Duodenal mucosa (tissue), 2 donors: ENCODE measurements at regions not wholly inside any gene's neighbourhood (a gene's known extent, or its start where the extent isn't known, plus 50 kb on each side); places are given as distances from the start of the nearest gene placed in this dataset.

Experiments used
- H3K27ac ChIP-seq: one replicate; pipeline ENCODE4 v1.7.0; 2013; ENCODE audit warnings: low read depth, low read length
- H3K27me3 ChIP-seq, 2 donors: one replicate each; pipeline ENCODE4 v1.7.0; 2013; ENCODE audit warnings: low read length in 2 of 2, control low read depth in 1 of 2; ENCODE audit not compliant: insufficient read depth in 2 of 2, control insufficient read depth in 1 of 2
- H3K36me3 ChIP-seq, 2 donors: one replicate each; pipeline ENCODE4 v1.7.0; 2013; ENCODE audit warnings: low read length in 2 of 2, control low read depth in 1 of 2; ENCODE audit not compliant: insufficient read depth in 2 of 2, control insufficient read depth in 1 of 2
- H3K4me1 ChIP-seq, 2 donors: one replicate each; pipeline ENCODE4 v1.7.0; 2013; ENCODE audit warnings: low read length in 2 of 2, control low read depth in 1 of 2; ENCODE audit not compliant: insufficient read depth in 2 of 2, control insufficient read depth in 1 of 2
- H3K4me3 ChIP-seq, 2 donors: one replicate each; pipeline ENCODE4 v1.7.0; 2013; ENCODE audit warnings: low read length in 2 of 2, low read depth in 1 of 2
- H3K9ac ChIP-seq, 2 donors: one replicate each; pipeline ENCODE4 v1.7.0; 2013; ENCODE audit warnings: low read length in 2 of 2, low read depth in 1 of 2
- H3K9me3 ChIP-seq, 2 donors: one replicate each; pipeline ENCODE4 v1.7.0; 2013; ENCODE audit warnings: low read length in 2 of 2, control low read depth in 1 of 2; ENCODE audit not compliant: control insufficient read depth in 1 of 2

- H3K9me3 ChIP-seq: no peaks in the 10 kb centered on the region
- peak overlapping the region in 1 of 2 donors; percentile 2 for H3K4me3 ChIP-seq
- no peaks in the 10 kb centered on the region for H3K36me3 ChIP-seq
- no peak overlapping the region for H3K27ac ChIP-seq
- no peak overlapping the region for H3K9ac ChIP-seq
- peaks cover 30 to 36% of the 10 kb centered on the region in 2 donors for H3K4me1 ChIP-seq
- H3K27me3 ChIP-seq: no peaks in the 10 kb centered on the region
Measured at GRCh38 chr4:148680884-148681283, 238.7 kb upstream of the NR3C2 start.

- H3K27ac ChIP-seq: no peak overlapping the region
- no peak overlapping the region for H3K4me3 ChIP-seq
- H3K36me3 ChIP-seq: no peaks in the 10 kb centered on the region
- H3K9ac ChIP-seq: no peak overlapping the region
- no peaks in the 10 kb centered on the region for H3K27me3 ChIP-seq
- no peaks in the 10 kb centered on the region for H3K9me3 ChIP-seq
- peaks cover 8 to 10% of the 10 kb centered on the region in 2 donors for H3K4me1 ChIP-seq
Measured at GRCh38 chr4:148676344-148676743, 234.1 kb upstream of the NR3C2 start.

DNA sequence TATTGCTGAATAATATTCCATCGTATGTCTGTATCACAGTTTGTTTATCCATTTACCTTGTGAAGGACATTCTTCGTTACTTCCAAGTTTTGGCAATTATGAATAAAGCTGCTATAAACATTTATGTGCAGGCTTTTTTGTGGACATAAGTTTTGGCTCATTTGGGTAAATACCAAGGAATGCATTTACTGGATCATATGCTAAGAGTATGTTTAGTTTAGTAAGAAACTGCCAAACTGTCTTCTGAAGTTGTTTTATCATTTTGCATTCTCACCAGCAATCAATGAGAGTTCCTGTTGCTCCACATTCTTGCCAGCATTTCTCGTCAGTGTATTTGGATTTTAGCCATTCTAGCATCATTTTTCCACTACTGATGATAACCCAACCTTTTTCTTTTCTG lies 232.7 kb upstream of the NR3C2 start:
- no peak overlapping the region for H3K9ac ChIP-seq
- no peaks in the 10 kb centered on the region for H3K4me1 ChIP-seq

DNA sequence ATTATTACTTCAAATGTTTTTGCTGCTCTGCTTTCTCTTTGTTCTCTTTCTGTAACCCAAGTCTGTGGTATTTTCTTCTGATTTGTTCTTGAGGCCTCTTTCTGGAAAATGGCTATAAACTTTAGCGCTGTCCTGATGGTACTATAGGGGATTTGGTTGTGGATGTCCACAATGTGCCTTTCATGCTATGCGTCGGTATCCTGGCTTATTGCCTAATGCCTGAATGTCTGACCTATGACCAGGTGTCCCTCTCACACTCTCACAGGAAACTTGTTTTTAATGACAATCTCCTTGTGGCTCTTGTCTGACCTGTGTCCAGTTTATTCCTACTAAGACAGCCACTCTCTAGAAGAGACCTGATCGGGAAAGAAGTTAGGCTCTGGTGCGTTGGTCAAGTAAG lies 222.4 kb upstream of the NR3C2 start:
- Histone ChIP-seq H3K4me1 (no peaks in the 10 kb centered on the region), H3K36me3 (no peaks in the 10 kb centered on the region), H3K27me3 (no peaks in the 10 kb centered on the region), H3K4me3 (no peak overlapping the region), H3K9me3 (no peaks in the 10 kb centered on the region), H3K27ac (no peak overlapping the region), H3K9ac (no peak overlapping the region)

More for the DNA sequence above, 232.7 kb upstream of the NR3C2 start:
- Histone ChIP-seq H3K4me3 (no peak overlapping the region), H3K27me3 (no peaks in the 10 kb centered on the region), H3K36me3 (no peaks in the 10 kb centered on the region), H3K27ac (no peak overlapping the region), H3K9me3 (no peaks in the 10 kb centered on the region)

DNA sequence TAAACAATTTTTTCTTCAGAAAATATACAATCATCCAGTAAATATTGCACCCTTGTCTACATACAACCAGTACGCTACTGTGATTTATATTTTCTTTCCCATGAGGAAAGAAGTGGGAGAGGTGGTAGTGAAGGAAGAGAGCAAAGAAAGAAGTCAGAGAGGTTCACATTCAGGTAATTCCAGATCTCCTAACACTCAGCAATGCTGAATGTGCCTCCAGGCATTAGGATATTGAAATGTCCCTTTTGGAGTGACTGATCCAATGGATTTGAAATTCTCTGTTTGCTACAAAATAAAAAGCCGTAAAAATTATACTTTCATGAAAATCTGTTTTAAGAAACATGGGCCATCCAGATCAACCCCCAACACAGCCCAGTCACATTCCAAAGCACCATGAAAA lies 211.9 kb upstream of the NR3C2 start:
- no peaks in the 10 kb centered on the region for H3K27me3 ChIP-seq
- no peaks in the 10 kb centered on the region for H3K36me3 ChIP-seq

GRCh38 chr4:148653681-148654080 lies 211.5 kb upstream of the NR3C2 start:
- Histone ChIP-seq H3K9ac (no peak overlapping the region), H3K27ac (no peak overlapping the region), H3K4me3 (no peak overlapping the region), H3K9me3 (no peaks in the 10 kb centered on the region), H3K36me3 (no peaks in the 10 kb centered on the region), H3K4me1 (no peaks in the 10 kb centered on the region), H3K27me3 (no peaks in the 10 kb centered on the region)

More for the DNA sequence above, 211.9 kb upstream of the NR3C2 start:
- no peaks in the 10 kb centered on the region for H3K4me1 ChIP-seq
- H3K9me3 ChIP-seq: no peaks in the 10 kb centered on the region
- no peak overlapping the region for H3K4me3 ChIP-seq
- H3K9ac ChIP-seq: no peak overlapping the region
- no peak overlapping the region for H3K27ac ChIP-seq

- no peaks in the 10 kb centered on the region for H3K4me1 ChIP-seq
- no peaks in the 10 kb centered on the region for H3K9me3 ChIP-seq
- H3K9ac ChIP-seq: no peak overlapping the region
- H3K27ac ChIP-seq: no peak overlapping the region
- H3K36me3 ChIP-seq: no peaks in the 10 kb centered on the region
- H3K27me3 ChIP-seq: no peaks in the 10 kb centered on the region
- no peak overlapping the region for H3K4me3 ChIP-seq
Measured at GRCh38 chr4:148651991-148652390, 209.8 kb upstream of the NR3C2 start.

- Histone ChIP-seq H3K27ac (no peak overlapping the region), H3K9ac (no peak overlapping the region), H3K36me3 (no peaks in the 10 kb centered on the region), H3K4me1 (no peaks in the 10 kb centered on the region), H3K27me3 (no peaks in the 10 kb centered on the region), H3K9me3 (no peaks in the 10 kb centered on the region), H3K4me3 (no peak overlapping the region)
Measured at GRCh38 chr4:148649652-148650331, 207.6 kb upstream of the NR3C2 start.

- Histone ChIP-seq H3K4me1 (no peaks in the 10 kb centered on the region), H3K4me3 (no peak overlapping the region), H3K9ac (no peak overlapping the region), H3K27ac (no peak overlapping the region), H3K27me3 (no peaks in the 10 kb centered on the region), H3K36me3 (no peaks in the 10 kb centered on the region), H3K9me3 (no peaks in the 10 kb centered on the region)
Measured at GRCh38 chr4:148643851-148644250, 201.6 kb upstream of the NR3C2 start.

- H3K27me3 ChIP-seq: no peaks in the 10 kb centered on the region
- no peak overlapping the region for H3K4me3 ChIP-seq
- H3K27ac ChIP-seq: no peak overlapping the region
- H3K9me3 ChIP-seq: peaks cover 2 to 5% of the 10 kb centered on the region in 2 donors
- H3K4me1 ChIP-seq: no peaks in the 10 kb centered on the region
- no peak overlapping the region for H3K9ac ChIP-seq
- no peaks in the 10 kb centered on the region for H3K36me3 ChIP-seq
Measured at GRCh38 chr4:148642907-148643306, 200.7 kb upstream of the NR3C2 start.
